ENCODE measurements at regions not wholly inside any gene's neighbourhood (a gene's known extent, or its start where the extent isn't known, plus 50 kb on each side); places are given as distances from the start of the nearest gene placed in this dataset.
"Not testable (repeated sequence)": the region's sequence is repeated elsewhere in the genome, so short reads cannot be mapped to it uniquely, and the experiment has no call there.

DNA sequence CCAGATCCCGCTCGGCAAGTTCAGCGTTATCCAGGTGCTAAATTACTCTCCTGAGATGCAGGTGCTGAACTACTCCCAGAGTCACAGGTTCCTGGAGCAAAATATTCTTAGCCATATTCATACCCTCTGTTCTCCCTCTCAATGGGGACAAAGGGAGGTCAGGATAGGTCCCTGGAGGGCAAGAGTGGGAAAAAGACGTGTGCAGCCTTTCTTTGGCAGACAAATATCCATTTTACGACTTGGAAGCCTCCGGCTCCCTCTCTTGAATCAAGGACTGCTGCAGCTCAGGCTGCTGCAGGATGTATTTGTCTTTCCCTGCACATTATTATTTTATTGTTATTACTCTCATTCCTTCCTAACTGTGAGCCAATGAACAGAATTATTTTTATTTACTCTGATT is 590.2 kb downstream of the NR2F1-AS1 start:
- no peak for DNase-seq (ENCODE audit: low spot score)

DNA sequence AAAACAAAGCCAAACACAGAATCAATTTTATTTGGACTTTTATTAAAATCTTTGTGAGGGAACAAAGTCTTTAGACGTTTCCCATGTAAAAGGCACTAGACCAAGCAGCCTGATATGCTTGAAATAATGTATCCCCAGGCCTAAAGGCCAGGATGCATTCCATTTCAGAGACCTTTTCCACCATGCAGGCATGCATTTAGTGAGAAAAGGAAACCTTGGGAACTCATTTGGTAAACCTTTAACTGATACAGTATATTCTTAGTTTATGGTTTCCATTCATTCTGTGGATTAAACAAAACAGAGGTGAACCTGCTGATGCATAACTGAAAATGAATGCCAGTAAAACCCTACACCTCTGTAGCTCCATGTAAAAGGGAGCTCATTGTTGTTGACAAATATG is 600.0 kb downstream of the NR2F1-AS1 start:
- no peak for DNase-seq (ENCODE audit: low spot score)

DNA sequence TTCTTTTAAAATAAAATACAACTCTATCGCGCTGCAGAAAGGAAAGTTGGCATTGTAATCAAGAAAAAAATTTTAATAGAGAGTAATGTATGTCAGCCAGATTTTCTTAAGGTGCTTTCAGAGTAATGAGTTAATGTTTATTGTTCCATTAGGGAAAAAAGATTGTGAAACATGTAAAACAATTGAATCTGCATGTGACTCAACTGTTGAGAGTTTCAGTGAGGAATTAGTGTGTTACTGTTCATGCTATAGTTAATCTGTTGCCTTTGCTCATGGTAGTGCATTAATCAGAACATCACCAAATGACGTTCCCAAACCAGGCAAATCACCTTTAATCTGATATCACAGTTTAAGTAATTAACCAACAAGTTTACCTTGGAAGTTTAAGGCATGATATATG is 600.5 kb downstream of the NR2F1-AS1 start:
- DNase-seq (ENCODE audit: low spot score), result no peak

DNA sequence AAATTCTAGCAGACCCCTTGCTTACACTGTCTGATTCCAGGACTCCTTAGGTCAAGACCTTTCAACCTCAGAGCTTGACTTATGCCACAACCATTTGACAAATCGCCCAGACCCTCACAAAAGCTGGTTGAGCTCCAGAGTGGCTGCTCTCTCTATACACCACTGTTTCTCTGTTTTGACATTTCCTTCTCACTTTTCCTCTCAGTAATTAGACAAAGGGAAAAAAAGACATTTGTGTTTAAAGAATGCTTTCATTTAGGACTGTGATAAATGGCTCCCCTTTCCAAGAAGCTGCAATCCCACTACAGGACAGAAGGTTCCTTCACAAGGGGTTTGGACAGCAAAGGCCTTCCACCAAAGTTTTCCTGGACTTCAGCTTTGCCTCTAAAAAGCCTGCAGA is 601.3 kb downstream of the NR2F1-AS1 start:
- DNase-seq (ENCODE audit: low spot score), result no peak

DNA sequence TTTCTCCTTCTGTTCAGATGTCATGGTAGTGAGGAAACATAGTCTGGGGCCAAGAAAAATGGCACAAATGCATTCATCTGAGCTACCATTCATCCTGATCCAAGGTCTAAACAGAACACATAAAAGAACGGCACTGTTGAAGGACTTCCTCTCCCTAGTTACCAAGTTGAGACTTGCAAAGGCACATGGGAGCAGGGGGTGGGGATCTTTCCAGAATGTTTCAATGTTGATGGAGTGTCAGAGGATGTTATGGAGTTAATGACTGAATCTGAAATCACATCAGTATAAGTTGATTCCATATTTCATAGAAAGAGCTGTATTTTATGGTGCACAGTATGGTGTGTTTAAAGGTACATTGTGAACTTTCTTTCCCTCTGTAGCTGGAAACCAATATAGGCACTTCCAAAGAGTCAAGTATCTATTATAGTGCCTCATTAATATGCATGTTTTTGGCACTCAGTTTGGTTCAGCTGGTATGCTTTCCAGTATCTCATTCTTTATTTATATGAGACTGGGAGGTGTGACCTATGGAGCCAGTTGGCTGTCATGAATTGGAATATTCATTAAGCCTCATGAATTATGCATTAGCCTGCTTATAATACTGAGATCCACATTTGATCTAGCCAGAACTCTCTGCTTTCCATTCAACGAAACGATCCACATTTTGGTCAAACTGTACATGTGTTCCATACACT is 603.0 kb downstream of the NR2F1-AS1 start:
- no peak for DNase-seq (ENCODE audit: low spot score)

DNA sequence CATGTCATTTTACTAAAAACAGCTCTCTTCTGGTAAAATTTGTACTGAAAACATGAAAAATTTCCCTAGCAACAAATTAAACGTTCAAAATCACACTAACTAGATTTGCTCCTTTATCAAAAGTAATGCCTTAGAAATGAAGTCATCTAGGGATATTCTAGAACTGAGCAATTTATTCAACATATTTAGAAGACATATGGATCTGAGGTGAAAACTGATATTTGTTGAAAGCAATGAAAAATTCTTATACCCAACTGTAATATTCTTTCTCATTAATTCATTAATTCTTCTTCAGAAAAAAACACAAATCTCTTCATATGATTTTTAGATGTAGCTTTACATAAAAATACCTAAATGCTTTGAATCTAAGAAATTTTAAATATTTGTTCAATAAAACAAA is 604.9 kb downstream of the NR2F1-AS1 start:
- DNase-seq (ENCODE audit: low spot score), result no peak

DNA sequence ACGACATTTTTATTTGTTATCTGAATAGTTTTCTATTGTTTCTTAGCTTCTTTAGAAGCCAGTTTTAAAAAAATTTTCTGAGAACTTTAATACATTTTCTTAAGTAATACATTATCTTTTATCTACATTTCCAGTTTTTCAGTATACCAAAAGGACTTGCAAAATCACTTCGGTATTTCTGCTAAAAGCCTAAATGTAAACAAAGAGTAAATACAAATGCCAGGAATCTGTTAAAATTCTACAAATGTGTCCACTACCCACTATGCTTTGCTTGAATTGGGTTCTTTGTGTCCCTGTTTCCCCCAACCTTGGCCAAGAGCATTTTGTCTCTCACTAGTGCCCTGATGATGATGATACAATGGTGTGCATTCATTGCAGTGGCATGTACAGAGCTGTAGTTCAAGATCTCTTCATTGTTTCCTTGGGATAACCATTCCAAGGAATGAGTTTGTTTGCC is 611.2 kb downstream of the NR2F1-AS1 start:
- no peak for DNase-seq (ENCODE audit: low spot score)

DNA sequence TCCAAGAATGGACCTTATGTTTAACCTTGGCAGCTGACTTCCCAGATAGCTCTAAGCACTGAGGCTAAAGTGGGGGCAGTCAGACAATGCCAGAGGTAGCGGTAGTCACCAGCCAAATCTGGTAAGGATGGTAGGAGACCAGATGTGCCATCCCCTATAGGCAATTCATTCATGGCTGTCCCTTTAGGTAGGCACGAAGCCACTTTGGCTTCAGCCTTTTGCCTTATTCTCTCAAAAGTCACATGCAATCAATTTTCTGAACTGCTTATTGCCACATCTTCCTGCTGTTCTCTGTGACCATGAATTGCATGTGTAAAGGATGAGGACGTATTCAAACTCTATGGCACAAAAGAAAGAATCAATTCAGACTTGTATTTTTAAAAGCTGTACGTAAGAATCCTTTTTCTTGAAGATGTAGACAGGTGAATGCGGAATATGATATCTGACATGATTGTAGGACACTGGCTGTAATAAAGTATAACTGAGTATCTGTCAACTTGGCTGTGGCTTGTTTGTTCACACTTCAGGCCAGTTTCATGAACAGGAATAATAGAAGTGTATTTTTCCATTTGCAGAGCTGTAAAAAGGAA is 611.7 kb downstream of the NR2F1-AS1 start:
- no peak for DNase-seq (ENCODE audit: low spot score)

DNA sequence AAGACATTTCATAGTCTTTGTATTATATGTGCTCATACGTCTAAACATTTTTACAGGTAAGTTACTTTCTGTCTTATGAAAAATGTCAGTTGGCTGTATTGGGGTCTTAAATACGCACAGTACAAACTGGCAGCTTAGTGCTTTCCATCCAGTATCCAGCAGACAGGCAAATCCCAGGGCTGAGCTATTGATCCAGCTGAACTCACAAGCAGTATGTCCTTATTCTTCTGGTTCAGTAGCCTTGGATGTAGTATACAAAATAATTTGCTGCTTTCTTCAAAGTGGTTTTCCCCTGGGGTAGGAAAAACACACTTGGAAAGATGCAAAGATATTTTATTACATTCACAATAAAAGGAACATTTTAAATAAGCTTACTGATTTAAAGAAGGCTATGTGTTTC is 617.2 kb downstream of the NR2F1-AS1 start:
- DNase-seq (ENCODE audit: low spot score), result no peak

DNA sequence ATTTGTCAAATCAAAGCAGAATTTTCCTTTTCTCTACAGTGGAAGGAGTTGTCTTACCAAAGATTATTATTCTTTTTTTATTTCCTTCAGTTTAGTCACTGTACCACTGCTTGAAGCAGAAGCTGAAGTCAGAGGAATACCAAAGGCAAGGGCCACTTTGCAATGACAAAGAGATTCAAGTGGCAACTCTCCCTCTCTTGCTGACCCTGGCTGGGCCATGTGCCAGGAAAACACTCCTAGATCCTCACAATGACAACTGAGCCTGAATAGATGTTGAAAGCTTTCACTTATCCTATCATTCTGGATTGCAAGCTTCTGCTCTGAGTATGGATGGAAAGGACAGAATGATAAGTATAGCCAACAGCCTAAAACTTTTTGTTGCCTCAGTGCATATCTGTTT is 618.3 kb downstream of the NR2F1-AS1 start:
- no peak for DNase-seq (ENCODE audit: low spot score)

DNA sequence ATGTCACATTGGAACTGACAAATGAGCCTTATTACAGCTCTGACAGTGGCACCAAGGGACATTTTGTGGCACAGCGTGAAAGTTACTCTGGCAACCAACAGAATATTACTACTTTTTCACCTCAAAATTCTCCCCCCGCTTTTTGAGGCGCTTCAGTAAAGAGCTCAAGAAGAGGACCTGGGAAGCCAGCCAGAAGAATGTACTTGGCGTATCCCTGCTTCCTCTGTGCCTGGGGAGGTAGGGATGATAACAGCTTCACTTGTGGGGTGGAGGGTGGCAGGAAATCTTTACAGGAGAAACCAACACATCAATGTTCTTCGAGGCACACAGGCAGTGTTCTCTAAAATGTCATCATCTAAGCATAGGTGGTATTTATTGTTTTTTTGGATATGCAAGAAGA is 624.1 kb downstream of the NR2F1-AS1 start:
- no peak for DNase-seq (ENCODE audit: low spot score)

DNA sequence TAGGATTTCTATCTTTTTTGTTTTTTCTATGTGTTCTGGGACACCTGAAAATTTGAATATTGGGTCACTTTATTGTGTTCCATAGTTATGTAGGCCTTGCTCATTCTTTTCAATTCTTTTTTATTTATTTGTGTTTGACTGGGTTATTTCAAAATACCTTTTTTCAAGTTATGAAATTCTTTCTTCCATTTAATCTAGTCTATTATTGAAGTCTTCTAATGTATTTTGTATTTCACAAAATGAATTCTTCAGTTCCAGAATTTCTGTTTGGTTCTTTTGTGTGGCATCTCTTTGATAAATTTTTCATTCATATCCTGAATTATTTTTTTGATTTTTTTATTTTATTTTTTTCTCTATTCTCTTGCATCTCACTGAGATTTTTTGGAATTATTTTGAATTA is 628.8 kb downstream of the NR2F1-AS1 start:
- DNase-seq (ENCODE audit: low spot score), result no peak

DNA sequence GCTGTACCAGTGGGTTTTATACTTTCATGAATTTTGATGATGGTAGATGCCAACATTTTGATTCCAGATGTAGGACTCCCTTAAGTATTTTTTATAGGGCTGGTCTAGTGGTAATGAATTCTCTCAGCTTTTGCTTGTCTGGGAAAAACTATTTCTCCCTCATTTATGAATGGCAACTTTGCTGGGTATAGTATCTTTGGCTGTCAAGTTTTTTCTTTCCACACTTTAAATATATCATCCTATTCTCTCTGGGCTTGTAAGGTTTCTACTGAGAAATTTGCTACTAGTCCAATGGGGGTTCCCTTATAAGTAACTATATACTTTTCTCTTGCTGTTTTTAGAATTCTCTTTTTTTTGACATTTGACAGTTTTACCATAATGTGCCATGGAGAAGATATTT is 629.3 kb downstream of the NR2F1-AS1 start:
- no peak for DNase-seq (ENCODE audit: low spot score)

DNA sequence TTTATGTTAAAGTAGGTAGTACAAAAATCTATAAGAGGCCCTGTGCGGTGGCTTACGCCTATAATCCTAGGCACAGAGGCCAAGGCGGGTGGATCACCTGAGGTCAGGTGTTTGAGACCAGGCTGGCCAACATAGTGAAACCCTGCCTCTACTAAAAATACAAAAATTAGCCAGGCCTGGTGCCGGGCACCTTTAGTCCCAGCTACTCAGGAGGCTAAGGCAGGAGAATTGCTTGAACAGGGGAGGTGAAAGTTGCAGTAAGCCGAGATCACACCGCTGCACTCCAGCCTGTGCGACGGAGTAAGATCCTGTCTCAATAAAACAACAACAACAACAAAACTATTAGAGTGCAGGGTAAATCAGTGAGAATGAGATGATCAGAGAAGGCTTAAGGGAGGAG is 634.5 kb downstream of the NR2F1-AS1 start:
- DNase-seq (ENCODE audit: low spot score), result no peak

DNA sequence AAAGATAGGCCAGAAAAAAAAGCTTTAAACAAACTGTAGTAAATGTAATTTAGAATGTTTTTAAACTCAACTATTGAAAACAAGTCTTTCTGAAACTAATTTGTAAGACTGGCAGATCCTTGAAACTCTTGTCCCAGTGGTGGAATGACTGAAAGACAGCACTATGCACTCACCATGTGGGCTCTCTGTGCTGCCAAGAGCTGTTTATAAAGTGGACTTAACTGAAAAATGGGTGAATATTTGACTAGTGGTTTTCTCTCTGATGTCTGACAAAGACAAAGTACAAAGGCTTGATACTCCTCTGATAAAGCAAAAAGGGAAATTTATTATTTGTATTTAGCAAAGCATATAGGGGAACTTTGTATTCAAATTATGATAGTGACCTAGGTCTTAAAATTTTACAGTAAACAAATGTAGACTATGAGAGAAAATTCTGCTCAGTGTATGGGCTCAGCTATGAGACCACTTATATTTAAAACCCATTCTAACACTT is 635.4 kb downstream of the NR2F1-AS1 start:
- DNase-seq (ENCODE audit: low spot score), result no peak

DNA sequence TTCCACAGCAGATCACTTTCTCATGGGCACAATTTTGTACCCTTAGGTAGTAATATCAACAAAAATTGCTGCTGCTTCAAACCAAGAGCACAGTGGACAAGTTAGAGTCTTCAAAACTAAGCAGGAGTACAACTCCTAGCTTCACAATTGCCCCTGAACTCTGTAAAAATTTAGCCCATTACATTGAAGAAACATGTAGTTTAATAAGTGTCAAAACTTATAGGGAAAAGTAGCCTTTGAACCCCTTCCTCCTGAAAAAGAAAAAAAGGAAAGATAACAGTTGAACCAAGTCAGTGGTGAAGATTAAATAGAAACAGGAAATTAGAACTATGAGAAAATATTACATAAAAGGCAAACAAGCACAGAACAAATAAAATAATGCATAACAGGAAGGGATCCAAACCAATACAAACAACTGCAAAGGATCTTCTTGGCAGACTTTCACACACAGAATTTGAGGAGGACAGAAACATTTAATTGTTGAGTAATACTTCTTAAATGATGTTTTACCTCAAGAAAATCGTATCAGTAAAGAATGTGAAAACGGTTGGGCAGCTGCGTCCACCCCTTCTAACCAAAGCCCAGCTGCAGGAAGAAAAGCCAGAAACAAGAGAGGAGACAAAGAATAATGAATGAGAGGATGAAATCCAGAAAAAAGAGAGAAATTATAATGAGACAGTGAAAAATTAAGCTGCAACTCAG is 636.0 kb downstream of the NR2F1-AS1 start:
- no peak for DNase-seq (ENCODE audit: low spot score)

DNA sequence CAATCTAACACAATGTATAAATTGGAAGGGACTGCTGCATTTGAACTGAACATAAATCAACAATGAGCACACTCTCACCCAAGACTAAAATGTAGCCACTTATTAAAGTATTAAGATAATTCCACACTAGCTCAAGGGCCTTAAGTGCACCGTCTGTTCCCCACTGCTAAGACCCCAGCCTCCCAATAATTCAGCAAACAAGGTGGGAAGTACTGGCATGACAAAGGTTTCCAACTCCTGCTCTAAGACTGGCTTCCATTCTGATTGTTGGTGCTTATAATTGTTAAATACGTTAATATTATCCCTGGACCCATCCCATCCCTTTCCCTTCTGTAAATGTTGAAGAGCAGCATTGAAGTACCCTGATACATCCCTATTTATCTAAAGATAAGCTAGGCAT is 636.7 kb downstream of the NR2F1-AS1 start:
- no peak for DNase-seq (ENCODE audit: low spot score)

DNA sequence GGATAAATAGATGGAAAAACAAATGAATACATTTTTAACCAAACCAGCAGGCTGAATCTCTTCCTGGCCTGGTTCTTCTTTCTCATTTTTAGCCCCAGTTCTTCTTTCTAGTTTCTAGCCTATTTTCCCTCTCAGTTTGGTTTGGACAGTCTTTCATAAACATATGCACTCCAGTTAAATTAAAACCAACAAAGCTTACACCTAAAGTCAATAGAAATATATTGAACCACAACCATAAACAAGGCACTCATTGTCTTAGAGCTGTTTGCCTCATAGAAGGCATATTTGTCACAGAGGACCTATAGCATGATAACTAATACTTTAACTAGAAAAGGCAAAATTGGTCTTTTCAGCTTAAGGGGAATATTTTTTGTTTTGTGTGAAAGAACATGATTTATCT is 638.3 kb downstream of the NR2F1-AS1 start:
- DNase-seq (ENCODE audit: low spot score), result no peak

DNA sequence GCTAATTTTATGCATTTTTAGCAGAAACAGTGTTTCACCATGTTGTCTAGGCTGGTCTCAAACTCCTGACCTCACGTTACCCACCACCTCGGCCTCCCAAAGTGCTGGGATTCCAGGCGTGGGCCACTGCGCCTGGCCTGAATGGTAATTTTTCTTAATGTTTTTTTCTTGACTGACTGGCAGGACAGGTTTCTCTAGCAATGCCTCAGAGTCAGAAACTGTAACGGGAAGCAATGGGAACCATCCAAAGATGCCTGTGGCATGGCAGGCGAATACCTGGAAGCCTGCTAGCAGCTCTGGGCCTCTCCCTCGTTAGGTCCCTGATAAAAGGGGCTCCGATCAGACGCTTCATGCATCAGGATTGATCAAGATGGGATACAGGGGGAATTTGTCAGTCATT is 639.2 kb downstream of the NR2F1-AS1 start:
- DNase-seq (ENCODE audit: low spot score), result no peak

DNA sequence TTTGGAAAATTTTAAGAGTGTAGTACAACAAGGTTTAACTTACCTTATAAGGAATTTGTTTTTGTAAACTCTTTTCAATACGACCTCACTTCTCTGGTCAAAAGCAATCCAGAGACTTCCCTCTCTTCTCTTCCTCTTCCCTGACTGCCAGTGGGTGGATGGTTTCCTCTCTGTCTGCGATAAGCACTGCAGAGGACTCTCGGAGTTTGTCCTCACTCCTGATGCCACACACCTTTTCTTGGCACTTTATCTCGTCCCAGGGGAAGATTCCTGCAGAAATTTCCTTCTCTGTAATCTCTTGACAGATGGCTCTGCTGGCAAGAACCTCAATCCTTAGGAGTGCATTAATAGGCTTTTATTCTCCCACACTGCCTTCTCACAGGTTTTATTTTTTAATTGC is 641.6 kb downstream of the NR2F1-AS1 start:
- no peak for DNase-seq (ENCODE audit: low spot score)

DNA sequence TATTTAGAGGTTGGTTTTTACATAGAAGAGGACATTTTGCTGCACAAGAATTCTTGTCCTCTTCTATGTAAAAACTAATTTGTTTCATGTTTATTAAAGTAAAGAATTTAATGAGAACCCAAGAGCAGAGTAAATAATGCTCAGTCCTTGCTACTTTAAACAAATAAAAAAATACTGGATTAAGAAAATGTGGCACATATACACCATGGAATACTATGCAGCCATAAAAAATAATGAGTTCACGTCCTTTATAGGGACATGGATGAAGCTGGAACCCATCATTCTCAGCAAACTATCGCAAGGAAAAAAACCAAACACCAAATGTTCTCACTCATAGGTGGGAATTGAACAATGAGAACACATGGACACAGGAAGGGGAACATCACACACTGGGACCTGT is 643.6 kb downstream of the NR2F1-AS1 start:
- not testable (repeated sequence) for DNase-seq (ENCODE audit: low spot score)

DNA sequence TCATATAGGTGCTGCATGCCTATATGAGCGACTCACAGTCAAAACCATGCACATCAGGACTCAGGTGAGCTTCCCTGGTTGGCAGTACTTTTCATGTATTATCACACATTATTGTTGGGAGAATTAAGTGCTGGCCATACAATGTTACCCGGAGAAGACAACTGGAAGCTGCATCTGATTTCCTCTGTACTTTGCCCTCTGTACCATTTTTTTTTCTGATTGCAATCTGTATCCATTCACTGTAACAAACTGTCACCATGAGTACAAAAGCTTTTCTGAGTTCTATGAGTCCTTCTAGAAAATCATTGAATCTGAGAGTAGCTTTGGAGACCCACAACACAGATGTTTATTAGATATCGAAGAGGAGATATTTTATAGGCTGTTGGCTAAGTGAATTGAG is 651.0 kb downstream of the NR2F1-AS1 start:
- no peak for DNase-seq (ENCODE audit: low spot score)

DNA sequence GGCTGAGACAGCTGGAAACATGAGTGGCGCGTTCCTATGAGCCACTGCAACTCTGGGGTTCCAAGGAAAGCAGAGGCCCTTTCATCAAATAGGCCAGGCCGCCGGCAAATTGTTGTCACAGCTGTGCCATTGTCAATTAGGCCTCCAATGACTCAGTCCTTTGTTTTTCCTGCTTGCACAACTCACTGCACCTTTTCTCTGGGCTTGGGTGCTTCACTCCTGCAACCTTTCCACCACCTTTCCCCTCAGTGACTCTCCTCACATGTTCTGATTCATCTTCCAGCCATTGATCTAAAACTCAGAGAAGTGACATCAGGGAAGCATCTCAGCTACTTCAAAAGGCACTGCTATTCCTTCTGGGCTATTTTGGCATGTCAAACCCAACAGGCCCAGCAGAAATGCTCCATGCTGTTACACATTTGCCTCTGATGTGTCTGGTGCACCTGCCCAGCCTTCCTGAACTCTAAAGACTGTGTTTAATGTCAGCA is 653.7 kb downstream of the NR2F1-AS1 start:
- no peak for DNase-seq (ENCODE audit: low spot score)

Measured in CD4-positive, alpha-beta T cell treated with Interleukin-15 for 4 hours (primary cell).